K562 (cell line): ENCODE measurements at regions not wholly inside any gene's neighbourhood (a gene's known extent, or its start where the extent isn't known, plus 50 kb on each side); places are given as distances from the start of the nearest gene placed in this dataset.

Experiments
- CBX5 ChIP-seq: IDR thresholded peaks from 2 replicates; pipeline ENCODE4 v1.6.1; 2014; ENCODE audit warnings: low read depth, borderline replicate concordance
- CGGBP1 ChIP-seq: fragments of 250-450 bp; sonication (Bioruptor Pico); IDR thresholded peaks from 2 replicates; pipeline ENCODE4 v1.9.0; 2021; ENCODE audit warnings: mild to moderate bottlenecking
- COPS2 ChIP-seq: fragments of 450-650 bp; conservative IDR thresholded peaks from 2 replicates; pipeline ENCODE4 v1.6.1; 2016; ENCODE audit warnings: mild to moderate bottlenecking, moderate library complexity
- CREM ChIP-seq: IDR thresholded peaks from 2 replicates; pipeline ENCODE4 v1.6.1; 2014; ENCODE audit warnings: antibody characterized with exemption, low read depth
- CUX1 ChIP-seq: fragments of 200-800 bp; sonication (Bioruptor generic); IDR thresholded peaks from 2 replicates; pipeline ENCODE4 v1.6.1; 2016; ENCODE audit warnings: missing genetic modification characterization, missing compliant biosample characterization
- E2F5 ChIP-seq: sonication (generic); formaldehyde crosslinking; IDR thresholded peaks from 2 replicates; pipeline ENCODE4 v1.8.0; 2022; ENCODE audit warnings: mild to moderate bottlenecking, missing genetic modification reagents
- JUND ChIP-seq, 2 experiments: IDR thresholded peaks; 2 replicates in 1 of 2; 3 replicates in 1 of 2; pipeline ENCODE4 v1.6.1; 2011; ENCODE audit warnings: borderline replicate concordance in 2 of 2, low read depth in 2 of 2, low read length in 2 of 2, improper control_type of control experiment in 1 of 2, missing biosample characterization in 1 of 2, missing genetic modification characterization in 1 of 2, missing genetic modification reagents in 1 of 2
- MTA2 ChIP-seq: fragments of 450-650 bp; IDR thresholded peaks from 2 replicates; pipeline ENCODE4 v1.6.1; 2016; ENCODE audit warnings: low read depth
- POLR2B ChIP-seq: fragments of 450-650 bp; IDR thresholded peaks from 2 replicates; pipeline ENCODE4 v1.6.1; 2018; ENCODE audit warnings: low read depth; ENCODE audit not compliant: partially characterized antibody
- PRMT5 ChIP-seq: sonication (generic); formaldehyde crosslinking; IDR thresholded peaks from 2 replicates; pipeline ENCODE4 v1.5.0; 2020; ENCODE audit warnings: missing genetic modification reagents
- RBM17 ChIP-seq: fragments of 200-400 bp; formaldehyde crosslinking; IDR thresholded peaks from 2 replicates; pipeline ENCODE4 v1.6.1; 2017; ENCODE audit warnings: low read depth, mild to moderate bottlenecking, low read length, borderline replicate concordance
- SFPQ ChIP-seq: fragments of 200-400 bp; formaldehyde crosslinking; IDR thresholded peaks from 2 replicates; pipeline ENCODE4 v1.6.1; 2017; ENCODE audit warnings: mild to moderate bottlenecking, low read depth, low read length, moderate library complexity
- THRB ChIP-seq: fragments of 450-650 bp; formaldehyde crosslinking; conservative IDR thresholded peaks from 2 replicates; pipeline ENCODE4 v1.4.0; 2022; ENCODE audit warnings: mild to moderate bottlenecking, missing genetic modification characterization
- ZNF224 ChIP-seq: sonication (generic); formaldehyde crosslinking; IDR thresholded peaks from 2 replicates; pipeline ENCODE4 v1.8.0; 2022; ENCODE audit warnings: mild to moderate bottlenecking, missing genetic modification reagents
- ZNF384 ChIP-seq: IDR thresholded peaks from 2 replicates; pipeline ENCODE4 v1.6.1; 2012; ENCODE audit warnings: low read depth, low read length, improper control_type of control experiment

- TF ChIP-seq POLR2B (no peak), ZNF384 (no peak), CGGBP1 (CRISPR knock-in tag) (no peak), E2F5 (CRISPR knock-in tag) (no peak), JUND (IDR thresholded peaks at IDR 0.05; ENCODE audit: borderline replicate concordance, low read depth, low read length) (peak; percentile 46), JUND (tag; IDR thresholded peaks at IDR 0.05; ENCODE audit: borderline replicate concordance, low read depth, low read length) (no peak), RBM17 (no peak), THRB (CRISPR knock-in tag) (no peak), PRMT5 (CRISPR knock-in tag) (no peak), CUX1 (CRISPR knock-in tag) (no peak), CREM (peak; percentile 67), SFPQ (no peak), ZNF224 (CRISPR knock-in tag) (no peak), COPS2 (no peak), CBX5 (no peak), MTA2 (no peak)
These were observed 121.2 kb upstream of the LPCAT1 start (continued) for GRCh38 chr5:1644810-1645571.
